Spleen (tissue), 7 donors: ENCODE measurements at regions not wholly inside any gene's neighbourhood (a gene's known extent, or its start where the extent isn't known, plus 50 kb on each side); places are given as distances from the start of the nearest gene placed in this dataset.

Source experiments
- POLR2A ChIP-seq, 3 donors: fragments of 450-650 bp; IDR thresholded peaks; one replicate each; pipeline ENCODE4 v1.5.1; 2017; ENCODE audit warnings: antibody characterized with exemption in 3 of 3, mild to moderate bottlenecking in 1 of 3
- POLR2AphosphoS5 ChIP-seq, 3 donors: sonication (generic); formaldehyde crosslinking; IDR thresholded peaks; one replicate each; pipeline ENCODE4 v1.5.1; 2017; ENCODE audit warnings: antibody characterized with exemption in 3 of 3
- TF ChIP-seq, protein P1 (sequence below), 11 experiments: fragments of 200-600 bp in 7 of 11; fragments of 450-650 bp in 4 of 11; sonication (generic) in 4 of 11; IDR thresholded peaks in 8 of 11; conservative IDR thresholded peaks in 3 of 11; 1 replicate in 7 of 11; 2 replicates in 4 of 11; pipeline versions ENCODE4 v1.4.0 to v1.8.0; 2016 to 2021; ENCODE audit warnings: antibody characterized with exemption in 11 of 11, inconsistent platforms in 4 of 11, mild to moderate bottlenecking in 1 of 11
- donor health status: DM: no; HTN: no; CAD: no; lungs with moderate emphysema.
- donor health status: DM: no; HTN: no; CAD: no.
- donor health status: DM: no; HTN: no; CAD: no.

DNA sequence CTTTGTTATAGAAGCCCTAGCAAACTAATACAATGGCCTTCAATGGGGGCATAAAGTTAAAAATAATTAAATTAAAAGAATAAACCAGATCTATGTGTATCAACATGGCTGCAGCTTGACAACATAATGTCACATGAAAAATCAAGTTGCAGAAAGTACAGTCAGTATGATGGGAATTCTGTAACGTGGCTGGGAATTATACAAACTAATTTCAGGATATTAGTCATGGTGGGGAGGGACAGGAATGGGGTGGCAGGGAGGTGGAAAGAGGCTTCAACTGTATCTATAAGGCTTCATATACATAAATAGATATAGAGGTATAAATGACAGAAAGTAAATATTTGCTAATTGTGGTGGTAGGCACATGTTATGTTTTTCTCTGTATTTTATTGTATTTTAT, 107.1 kb downstream of the UNC5CL start:
- TF ChIP-seq POLR2A (IDR thresholded peaks at IDR 0.05): no peak
- no peak for TF ChIP-seq POLR2AphosphoS5 (IDR thresholded peaks at IDR 0.05)
- TF ChIP-seq, protein P1, sequence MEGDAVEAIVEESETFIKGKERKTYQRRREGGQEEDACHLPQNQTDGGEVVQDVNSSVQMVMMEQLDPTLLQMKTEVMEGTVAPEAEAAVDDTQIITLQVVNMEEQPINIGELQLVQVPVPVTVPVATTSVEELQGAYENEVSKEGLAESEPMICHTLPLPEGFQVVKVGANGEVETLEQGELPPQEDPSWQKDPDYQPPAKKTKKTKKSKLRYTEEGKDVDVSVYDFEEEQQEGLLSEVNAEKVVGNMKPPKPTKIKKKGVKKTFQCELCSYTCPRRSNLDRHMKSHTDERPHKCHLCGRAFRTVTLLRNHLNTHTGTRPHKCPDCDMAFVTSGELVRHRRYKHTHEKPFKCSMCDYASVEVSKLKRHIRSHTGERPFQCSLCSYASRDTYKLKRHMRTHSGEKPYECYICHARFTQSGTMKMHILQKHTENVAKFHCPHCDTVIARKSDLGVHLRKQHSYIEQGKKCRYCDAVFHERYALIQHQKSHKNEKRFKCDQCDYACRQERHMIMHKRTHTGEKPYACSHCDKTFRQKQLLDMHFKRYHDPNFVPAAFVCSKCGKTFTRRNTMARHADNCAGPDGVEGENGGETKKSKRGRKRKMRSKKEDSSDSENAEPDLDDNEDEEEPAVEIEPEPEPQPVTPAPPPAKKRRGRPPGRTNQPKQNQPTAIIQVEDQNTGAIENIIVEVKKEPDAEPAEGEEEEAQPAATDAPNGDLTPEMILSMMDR (IDR thresholded peaks at IDR 0.05 in 8 of 11, conservative IDR thresholded peaks at IDR 0.05 in 3 of 11): no peak
